ENCODE measurements at regions not wholly inside any gene's neighbourhood (a gene's known extent, or its start where the extent isn't known, plus 50 kb on each side); places are given as distances from the start of the nearest gene placed in this dataset. TPM values are rescaled to one million over a fixed set of nuclear protein-coding genes. Genes with fewer than 3 reads are reported as not detected.

DNA sequence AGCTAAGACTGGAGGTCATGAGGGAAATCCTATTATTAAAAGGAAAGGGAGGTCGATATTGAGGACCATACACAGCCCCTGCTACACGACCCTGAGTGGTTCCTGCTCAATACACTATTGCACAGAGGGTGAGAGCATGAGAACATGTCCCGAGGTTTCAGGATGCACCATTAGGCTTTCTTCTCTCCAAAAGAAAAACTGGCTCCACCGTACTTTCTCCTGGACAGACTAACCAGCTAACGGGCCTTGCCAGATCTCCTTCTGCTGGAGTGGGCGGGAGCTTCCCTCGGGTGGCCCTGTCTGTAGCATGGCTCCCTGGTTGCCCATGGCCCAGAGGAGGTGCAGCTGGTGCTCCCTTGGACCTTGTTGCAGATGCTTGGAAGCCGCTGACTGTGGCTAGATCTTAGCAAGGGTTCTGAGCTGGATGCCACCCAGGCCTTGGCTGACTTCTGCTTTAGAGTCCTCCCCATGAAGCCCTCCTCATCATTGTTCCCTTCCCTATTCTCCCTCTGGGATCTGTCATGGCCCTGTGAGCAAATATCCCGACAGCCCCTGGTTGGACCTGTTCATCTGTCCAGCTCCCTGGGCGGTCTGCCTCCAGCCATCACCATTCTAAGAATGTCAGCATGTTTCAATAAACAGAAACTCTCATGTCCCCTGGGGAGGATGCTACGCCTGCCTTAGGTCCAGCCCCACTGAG, 52.9 kb upstream of the SHH start:
- TF ChIP-seq, protein P1, sequence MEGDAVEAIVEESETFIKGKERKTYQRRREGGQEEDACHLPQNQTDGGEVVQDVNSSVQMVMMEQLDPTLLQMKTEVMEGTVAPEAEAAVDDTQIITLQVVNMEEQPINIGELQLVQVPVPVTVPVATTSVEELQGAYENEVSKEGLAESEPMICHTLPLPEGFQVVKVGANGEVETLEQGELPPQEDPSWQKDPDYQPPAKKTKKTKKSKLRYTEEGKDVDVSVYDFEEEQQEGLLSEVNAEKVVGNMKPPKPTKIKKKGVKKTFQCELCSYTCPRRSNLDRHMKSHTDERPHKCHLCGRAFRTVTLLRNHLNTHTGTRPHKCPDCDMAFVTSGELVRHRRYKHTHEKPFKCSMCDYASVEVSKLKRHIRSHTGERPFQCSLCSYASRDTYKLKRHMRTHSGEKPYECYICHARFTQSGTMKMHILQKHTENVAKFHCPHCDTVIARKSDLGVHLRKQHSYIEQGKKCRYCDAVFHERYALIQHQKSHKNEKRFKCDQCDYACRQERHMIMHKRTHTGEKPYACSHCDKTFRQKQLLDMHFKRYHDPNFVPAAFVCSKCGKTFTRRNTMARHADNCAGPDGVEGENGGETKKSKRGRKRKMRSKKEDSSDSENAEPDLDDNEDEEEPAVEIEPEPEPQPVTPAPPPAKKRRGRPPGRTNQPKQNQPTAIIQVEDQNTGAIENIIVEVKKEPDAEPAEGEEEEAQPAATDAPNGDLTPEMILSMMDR (IDR thresholded peaks at IDR 0.05; ENCODE audit: insufficient read depth, low read depth, low read length): no peak
- H3K4me3 ChIP-seq (ENCODE audit: low read depth, low read length): no peak overlapping the region
- no peak for DNase-seq (ENCODE audit: low read depth)

DNA sequence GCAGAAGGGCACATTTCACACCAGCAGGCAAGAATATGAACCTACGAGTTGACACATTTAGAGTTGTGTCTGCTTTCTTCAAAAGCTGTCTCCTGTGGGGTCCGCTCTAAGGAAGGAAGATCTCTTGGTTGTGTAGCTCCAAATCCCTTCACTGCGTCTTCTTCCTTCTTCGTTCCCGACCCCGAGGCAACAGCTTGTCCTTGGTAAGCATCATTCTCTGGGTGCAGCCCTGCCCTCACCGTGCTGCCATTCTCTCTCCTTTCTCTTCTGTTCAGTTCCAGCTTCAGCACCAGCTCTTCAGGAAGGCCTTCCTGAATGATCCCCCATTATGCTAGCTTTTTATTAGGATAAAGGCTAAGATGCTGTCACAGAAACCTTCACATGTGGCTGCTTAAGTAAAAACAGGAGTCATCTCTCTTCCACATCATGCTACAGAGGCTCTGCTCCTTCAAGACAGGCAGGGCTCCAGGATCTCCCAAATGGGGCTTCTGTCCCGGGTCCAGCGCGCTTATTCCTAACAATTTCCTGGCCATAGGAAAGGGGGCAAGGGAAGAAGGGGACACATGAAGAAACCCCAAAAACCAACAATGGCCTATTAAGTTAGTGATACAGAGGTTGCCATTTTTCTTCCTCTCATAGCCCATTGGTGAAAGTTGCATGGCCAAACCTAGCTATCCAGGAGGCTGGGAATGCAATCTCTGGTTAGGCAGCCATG, 52.2 kb upstream of the SHH start:
- TF ChIP-seq, protein P1 (IDR thresholded peaks at IDR 0.05; ENCODE audit: insufficient read depth, low read depth, low read length): no peak
- no peak overlapping the region for H3K4me3 ChIP-seq (ENCODE audit: low read depth, low read length)
- no peak for DNase-seq (ENCODE audit: low read depth)

DNA sequence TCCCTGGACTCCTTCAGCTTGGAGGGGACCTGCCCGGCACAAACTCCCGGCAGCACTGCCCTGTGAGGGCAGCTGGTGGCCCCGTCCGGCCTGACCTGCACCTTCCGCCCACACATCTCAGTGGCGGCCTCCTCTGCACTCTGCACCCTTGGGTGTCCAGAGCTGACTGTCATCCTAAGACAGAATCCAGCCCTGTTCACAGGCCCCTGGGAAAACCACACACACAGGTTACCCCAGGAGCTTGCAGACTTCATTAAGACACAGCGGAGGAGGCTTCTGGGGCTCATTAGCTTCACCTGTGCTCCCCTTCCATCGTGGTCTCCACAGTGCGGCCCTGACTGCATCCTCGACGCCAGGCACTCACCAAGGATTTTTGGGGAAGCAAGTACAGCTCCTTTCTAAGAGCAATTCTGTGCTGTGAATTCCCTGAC, 51.5 kb upstream of the SHH start:
- DNase-seq (ENCODE audit: low read depth): no peak
- H3K4me3 ChIP-seq (ENCODE audit: low read depth, low read length): no peak overlapping the region
- TF ChIP-seq, protein P1 (IDR thresholded peaks at IDR 0.05; ENCODE audit: insufficient read depth, low read depth, low read length): no peak

DNA sequence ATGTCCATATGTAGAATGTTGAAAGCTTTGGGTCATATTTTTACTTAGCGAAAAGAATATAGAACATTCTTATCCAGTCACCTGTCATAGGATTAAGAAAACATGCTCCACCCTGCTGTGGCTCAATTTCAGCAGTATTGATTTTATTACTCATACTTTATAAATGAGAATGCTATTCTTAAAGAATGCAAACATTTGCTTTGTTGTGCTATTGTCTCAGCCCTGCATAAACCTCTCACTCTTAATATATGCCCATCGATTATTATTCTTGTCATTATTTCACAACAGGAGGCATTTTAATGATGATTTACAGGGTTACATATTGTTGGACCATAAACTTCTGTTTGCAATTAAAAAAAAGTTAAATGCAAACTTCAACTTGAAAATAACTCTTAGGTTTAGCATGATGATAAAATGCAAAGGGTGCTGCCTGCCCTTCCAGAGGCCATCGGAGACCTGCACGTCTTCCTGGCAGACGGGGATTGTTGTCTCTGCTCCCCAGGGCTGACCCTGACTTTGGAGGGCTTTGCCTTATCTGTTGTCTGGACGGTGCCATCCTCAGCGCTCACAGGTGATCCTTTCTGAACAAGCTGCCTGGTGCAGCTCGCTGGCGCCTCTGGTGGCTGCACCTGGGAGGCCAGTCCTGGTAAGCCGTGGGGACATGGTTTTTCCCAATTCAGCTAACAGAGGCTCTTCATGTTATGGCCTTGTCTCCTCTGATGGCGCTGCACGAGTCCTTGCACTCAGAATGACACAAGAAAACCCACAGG, 50.0 kb upstream of the SHH start:
- no peak overlapping the region for H3K4me3 ChIP-seq (ENCODE audit: low read depth, low read length)
- TF ChIP-seq, protein P1 (IDR thresholded peaks at IDR 0.05; ENCODE audit: insufficient read depth, low read depth, low read length): no peak
- DNase-seq (ENCODE audit: low read depth): no peak

Small RNAs in the stretch of these regions (small RNA-seq; reads per million reads assigned to genes)
- gene AC093813.1: not detected
- gene RF00019: not detected
